HG02623 (cell line): ENCODE measurements at regions not wholly inside any gene's neighbourhood (a gene's known extent, or its start where the extent isn't known, plus 50 kb on each side); places are given as distances from the start of the nearest gene placed in this dataset.
A peak's percentile ranks its signal among the peaks of the same experiment; 100 is the strongest.
"Not testable (repeated sequence)": the region's sequence is repeated elsewhere in the genome, so short reads cannot be mapped to it uniquely, and the experiment has no call there.

Experiments used
- ATAC-seq: cut with Tn5 transposase; IDR thresholded peaks from one replicate; pipeline ENCODE4 v1.9.1; 2021; ENCODE audit warnings: moderate library complexity; ENCODE audit not compliant: unreplicated experiment

DNA sequence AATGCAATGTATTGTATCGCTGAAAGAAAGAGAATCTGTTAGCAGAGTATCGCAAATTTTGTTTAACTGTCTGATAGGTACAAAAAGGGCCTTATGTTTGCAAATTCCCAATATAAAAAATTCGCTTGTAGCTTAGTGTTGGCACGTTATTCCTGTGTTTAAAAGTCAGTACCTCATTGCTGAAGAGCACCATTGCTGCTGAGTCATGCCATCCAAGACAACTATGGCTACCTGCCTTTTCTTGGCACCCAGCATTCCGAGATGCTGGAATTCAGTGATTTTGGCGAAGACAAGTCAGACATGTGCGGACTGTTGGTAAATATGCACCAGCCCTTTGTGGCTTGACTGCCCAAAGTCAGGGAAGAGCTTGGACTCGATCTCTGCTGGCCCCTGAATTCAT is 149.5 kb upstream of the EEA1 start:
- ATAC-seq: no peak

DNA sequence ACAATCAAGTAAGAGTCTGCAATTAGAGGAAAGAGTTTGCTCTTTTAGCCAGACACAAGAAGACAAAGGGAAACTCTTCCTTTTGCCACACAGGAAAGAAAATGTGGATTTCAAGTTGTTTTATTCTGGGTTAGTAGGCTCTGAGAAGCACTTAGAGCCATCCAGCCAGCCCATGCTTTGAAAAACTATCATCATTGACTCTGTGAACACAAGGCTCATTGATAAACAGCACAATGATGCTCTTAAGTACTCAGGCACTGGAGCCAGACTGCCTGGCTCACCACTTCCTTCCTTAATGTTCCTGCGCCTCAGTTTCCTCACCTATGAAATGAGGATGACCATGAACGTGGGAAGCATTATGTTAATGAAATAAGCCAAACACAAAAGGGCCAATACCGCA is 150.2 kb upstream of the EEA1 start:
- ATAC-seq: no peak

DNA sequence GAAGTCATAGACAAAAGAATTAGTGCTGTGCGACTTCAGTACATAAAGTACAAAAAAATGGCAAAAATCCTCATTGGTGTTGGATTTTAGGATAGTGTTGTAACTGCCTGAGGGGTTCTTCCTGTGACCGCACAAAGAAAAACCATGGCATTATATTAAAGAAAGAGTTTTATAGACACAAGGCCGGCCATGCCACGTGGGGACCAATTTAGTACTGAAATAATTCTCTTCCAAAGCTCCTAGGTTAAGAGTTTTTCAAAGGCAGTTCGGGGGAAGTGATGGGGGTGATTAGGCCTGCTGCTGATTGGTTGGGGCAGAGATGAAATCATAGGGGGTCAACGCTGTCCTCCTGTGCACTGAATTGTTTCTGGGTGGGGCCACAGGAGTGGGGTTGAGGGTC is 150.9 kb upstream of the EEA1 start:
- ATAC-seq: no peak

GRCh38 chr12:93080452-93080851 is 151.4 kb upstream of the EEA1 start:
- no peak for ATAC-seq

DNA sequence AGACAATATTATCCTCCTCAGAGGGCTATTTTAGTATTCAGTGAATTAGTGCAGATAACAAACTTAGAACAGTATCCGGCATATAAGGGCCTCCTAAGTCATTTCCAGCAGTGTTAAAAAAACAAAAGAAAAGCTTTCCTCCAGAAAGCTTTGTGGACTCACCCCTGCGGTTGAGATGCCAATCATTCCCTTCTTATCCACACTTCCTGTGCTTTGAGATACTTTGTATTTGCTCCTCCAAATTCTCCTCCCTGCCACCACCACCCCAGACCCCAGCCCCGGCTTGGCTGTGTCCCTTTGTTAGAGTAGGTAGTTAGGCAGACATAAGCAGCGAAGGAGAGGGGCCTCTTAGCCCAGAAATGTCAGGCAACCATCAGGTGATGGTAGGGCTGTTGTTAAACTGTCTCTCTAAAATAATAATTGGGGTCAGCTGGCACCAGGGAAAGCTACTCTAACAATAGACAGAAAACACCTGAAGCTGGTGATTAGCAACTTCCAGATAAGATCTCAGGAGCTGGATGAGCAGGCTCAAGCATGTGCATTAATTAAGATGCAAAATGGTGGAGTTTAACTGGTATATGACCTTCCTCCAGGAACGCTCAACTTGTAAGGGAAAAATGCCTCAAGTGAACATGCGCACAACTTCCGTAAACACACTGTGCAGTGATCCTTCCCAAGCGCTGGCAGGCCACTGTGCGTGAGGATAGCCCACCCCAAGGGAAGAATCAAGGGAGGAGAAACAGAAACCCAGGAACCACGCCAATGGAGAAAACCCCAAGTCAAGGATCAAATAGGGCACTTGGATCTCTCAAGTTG is 152.1 kb upstream of the EEA1 start:
- ATAC-seq: no peak

DNA sequence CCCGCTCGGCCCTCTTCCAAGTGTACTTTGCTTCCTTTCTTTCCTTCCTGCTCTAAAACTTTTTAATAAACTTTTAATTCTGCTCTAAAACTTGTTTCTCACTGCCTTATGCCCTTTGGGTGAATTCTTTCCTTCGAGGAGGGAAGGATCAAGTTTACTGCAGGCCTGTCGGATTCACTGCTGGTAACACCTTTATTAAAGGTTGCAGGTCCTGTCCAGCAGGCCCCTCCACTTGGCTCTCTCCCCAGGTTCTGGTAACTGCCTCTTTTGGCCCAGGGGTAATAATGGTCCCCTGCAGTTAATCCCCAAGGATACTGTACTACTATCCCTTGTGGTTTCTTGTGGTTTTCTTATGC is 152.7 kb upstream of the EEA1 start:
- no peak for ATAC-seq

DNA sequence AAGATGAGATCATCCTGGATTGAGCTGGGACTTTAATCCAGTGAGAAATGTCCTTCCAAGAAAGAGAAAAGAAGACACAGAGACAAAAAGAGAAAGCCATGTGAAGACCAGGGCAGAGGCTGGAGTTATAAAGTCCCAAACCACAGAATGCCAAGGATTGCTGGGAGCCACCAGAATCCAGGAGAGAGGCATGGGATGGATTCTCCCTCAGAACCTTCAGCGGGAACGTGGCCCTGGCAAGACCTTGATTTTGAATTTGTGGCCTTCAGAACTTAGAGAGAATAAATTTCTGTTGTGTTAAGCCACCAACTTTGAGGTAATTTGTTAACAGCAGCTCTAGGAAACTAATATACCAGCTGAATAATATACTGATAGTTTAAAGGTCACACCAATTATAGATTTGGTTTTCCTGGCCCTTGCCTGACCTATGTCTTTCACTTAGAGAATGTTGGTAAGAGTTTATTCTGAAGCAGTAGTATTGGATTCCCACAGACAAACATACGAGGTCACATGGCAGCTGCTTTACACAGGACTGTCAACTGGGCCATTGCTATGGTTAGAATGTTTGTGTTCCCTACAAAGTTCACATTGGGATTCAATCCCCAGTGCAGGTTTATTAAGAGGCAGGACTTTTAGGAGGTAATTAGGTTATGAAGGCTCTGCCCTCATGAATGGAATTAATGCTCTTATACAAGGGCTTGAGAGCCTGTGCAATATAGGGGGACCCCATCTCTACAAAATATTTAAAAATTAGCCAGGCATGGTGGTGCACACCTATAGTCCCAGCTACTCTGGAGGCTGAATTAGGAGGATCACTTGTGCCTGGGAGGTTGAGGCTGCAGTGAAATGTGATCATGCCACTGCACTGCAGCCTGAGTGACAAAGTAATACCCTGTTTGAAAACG is 156.5 kb upstream of the EEA1 start:
- no peak for ATAC-seq

DNA sequence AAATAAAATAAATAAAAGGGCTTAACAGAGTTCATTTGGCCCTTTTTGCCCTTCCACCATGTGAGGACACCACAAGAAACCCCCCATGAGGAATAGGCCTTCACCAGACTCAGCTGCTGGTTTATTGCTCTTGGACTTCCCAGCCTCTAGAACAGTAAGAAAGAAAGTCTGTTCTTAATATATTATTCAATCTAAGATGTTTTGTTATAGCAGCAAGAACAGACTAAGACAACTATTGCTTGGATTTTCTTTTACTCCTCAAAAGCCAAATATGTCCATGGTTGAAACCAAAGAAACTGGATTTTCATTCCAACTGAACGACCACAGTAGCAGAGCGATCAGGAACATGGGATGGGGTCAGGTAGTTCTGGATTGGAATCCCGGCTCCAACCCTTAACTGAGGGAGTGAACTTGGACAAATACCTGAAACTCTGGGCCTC is 157.2 kb upstream of the EEA1 start:
- ATAC-seq: no peak

DNA sequence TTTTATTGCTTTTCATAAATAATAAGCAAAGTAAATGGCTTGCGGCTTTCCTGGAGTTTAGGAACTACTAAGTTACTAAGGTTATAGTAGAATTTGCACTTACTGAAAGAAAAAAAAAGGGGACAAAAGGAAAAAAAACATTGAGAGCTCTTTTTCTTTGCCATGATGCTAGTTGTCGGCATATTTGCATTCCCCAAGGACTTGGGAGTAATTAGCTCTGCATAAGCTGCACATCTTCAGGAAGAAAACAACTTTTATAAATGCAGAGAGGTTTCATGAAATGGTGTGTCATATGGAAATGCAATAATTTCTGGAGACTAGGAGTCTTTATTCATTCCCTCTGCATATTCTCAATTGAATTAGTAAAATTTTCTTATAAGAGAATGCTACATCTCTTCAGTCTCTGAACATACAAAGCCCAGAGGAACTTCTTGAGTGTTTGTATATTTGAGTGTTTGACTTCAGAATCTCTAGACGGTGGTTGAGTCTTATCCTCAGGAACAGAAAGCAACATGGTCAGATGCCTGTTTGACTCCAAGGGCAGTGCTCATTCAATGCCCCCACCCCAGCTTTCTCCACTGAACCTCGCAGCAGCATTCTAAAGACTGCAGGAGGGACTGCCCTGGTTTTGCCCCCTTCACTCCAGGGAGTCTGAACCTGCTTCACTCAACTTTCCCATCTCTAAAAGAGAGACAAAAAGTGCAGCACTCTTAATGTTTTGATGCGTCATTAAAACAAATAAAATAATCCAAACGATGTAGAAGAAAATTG is 158.9 kb upstream of the EEA1 start:
- ATAC-seq: no peak

DNA sequence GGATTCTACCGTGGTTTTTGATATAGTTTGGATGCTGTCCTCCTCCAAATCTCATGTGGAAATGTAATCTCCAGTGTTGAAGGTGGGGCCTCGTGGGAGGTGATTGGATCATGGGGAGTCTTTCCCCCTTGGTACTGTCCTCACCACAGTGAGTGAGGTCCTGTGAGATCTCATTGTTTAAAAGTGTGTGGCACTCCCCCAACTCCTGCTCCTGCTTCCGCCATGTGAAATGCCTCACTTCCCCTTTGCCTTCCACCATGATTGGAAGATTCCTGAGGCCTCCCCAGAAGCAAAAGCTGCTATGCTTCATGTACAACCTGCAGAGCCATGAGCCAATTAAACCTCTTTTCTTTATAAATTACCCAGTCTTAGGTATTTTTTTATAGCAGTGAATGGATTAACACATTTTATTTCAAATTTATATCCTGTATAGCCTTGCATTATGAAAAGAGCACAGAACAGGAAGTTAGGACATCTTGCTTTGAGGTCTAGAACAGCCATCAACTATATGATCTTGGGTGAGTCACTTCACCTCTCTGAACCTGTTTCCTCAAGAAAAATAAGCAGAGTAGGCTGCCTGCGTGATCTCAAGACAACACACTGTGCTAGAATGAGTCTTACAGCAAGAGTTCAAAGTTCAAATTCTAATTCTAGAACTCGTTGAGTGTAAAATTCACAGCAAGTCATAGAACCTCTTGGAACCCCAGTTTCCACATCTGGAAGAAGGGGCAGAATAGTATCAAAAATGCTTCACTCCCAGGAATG is 160.9 kb upstream of the EEA1 start:
- ATAC-seq: no peak

DNA sequence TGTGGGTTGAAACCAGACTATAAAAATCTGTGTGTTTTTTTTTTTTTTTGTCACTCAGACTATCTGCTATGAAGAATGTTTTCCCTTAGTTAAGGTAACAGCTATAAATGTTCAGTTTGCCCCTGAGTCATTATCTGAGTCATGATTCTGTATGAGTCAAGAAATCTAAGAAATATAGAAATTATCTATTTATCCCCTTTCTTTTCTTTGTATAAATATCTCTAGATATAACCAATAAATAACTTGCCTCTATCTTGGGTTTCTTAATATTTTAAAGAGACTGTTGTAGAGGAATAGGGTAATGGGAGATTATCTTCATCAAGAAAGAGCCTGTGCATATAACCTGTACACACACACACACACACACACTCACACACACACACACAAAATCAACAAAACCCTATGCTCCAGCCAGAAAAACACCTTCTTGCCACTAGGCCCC is 161.7 kb upstream of the EEA1 start:
- ATAC-seq: no peak

DNA sequence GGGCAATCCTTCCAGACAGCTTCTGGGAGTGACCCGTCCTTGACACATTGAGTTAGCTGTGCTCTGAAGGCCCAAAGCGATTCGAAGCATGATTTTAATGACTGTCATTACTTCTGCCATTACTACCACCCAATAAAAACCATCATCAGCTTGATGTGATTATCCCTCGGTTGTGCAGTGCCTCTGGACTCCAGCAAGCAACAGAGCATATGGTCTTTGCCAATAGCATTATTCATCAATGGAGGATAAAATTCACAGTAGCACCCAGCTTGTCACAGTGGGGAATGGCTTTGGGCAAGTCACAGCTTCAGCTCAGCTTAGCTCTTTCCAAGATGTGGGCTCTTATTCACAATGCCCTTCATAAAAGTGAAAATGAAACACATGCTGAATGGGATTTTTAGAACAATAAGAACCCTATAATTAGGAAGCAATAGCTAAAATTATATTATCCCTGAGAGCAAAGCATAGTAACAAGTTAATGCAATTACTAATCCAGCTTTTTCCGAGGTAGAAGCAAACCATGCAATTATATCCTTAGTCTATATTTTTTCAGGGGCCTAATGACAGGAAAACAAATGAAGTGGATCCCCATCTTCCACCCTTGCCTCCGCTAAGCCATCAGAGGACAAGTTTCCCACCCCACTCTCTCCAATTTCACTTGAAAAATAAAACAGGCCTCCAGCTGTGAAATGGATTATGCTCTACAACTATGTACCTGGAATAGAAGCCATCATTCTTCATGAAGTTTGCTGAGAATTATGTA is 163.0 kb upstream of the EEA1 start:
- ATAC-seq: no peak

DNA sequence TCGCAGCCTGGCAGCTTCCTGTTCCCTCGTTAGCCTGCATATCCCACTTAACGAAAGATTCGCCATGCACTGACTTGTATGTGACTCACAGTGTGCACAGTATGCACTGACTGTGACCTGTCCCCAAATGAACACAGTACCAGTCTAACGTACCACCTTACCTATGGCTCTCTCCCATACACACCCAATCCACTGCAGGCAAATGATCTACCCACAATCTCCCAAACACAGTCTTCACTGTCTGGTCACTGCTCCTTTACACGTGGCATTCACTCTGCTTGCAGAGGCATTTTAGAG is 163.5 kb upstream of the EEA1 start:
- no peak for ATAC-seq

DNA sequence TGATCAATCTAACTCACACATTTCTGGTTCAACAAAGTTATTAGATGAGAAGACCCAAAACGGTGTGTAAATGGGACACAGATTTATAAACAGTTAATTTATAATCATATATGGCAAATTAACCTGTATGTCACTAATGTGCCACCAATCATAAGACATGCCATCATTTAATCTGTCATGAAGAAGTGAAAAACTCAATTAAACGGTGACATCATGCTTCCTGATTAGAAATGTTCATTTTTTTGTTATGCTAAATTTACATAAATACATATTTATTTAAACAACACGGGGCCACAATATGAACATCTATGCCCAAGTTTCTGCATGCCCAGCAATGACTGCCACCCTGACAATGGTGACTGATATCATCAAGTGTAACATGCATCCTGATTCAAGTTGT is 164.1 kb upstream of the EEA1 start:
- no peak for ATAC-seq

DNA sequence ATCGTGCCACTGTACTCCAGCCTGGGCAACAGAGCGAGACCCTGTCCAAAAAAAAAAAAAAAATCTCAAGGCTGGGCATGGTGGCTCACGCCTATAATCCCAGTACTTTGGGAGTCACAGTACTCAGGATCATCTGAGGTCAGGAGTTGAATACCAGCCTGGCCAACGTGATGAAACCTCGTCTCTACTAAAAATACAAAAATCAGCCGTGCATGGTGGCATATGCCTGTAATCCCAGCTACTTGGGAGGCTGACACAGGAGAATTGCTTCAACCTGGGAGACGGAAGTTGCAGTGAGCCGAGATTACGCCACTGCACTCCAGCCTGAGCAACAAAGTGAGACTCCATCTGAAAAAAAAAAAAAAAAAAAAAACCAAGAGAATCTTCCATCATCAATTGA is 165.1 kb upstream of the EEA1 start:
- not testable (repeated sequence) for ATAC-seq

- ATAC-seq: peak; percentile 94
Observed at GRCh38 chr12:93094988-93095737, 166.1 kb upstream of the EEA1 start.

- ATAC-seq: no peak
Observed at GRCh38 chr12:93097417-93097816, 168.3 kb upstream of the EEA1 start.

DNA sequence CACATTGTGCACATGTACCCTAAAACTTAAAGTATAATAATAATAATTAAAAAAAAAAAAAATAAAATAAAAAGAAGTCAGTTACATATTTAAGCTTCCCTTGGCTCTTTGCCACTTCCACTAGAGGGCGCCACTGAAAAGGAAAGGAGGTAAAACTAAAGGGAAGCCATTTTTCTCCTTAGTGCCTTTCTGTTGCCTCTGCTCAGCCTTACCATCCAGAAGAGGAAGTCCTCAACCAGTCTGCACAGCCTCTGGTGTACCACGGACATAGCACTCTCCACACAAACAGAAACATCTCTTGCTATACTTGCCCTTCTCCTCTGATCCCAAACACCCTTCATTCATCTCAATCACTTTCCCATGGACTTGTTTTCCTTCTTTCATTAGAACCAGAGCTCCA is 169.0 kb upstream of the EEA1 start:
- no peak for ATAC-seq

DNA sequence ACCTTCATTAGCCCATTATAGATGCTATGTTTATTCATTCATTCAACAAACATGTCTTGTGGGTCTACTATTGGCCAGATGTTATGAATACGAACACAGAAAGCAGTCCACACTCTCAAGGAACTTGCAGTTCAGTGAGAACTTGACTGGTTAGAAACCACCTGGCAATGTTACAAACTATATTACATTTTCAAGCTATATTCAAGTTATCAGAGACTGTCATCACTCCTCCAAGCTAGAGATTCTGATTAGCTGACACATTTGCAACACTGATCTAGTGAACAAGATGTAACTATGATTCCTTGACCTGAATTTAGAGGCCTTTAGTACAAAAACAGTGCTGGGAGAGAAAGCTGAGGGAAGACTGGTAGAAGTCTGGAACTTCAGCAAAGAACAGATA is 170.7 kb upstream of the EEA1 start:
- no peak for ATAC-seq
